HCT116 (cell line): ENCODE measurements at regions not wholly inside any gene's neighbourhood (a gene's known extent, or its start where the extent isn't known, plus 50 kb on each side); places are given as distances from the start of the nearest gene placed in this dataset.

ENCODE experiments used
- ATAC-seq: fragments of 200-7000 bp; cut with Tn5 transposase; 2 replicates; pipeline ENCODE4 v1.9.1; 2020; ENCODE audit warnings: mild to moderate bottlenecking, moderate library complexity
- BruUV-seq: library from RNA; stranded (reverse); fragments of 400-500 nt; replicated peaks from 2 replicates; lab custom pipeline; 2021; lab: Mats Ljungman, UMichigan
- CTCF ChIA-PET: fragments of 300-600 bp; sonication (Branson Sonifier 250); formaldehyde crosslinking; loops from one replicate; lab custom pipeline; 2021; ENCODE audit warnings: antibody characterized with exemption; lab: Charles Lee
- POLR2A ChIA-PET: fragments of 300-600, 350-600 bp; sonication (Branson Sonifier 250); formaldehyde crosslinking; loops from one replicate; lab custom pipeline; 2021; ENCODE audit warnings: antibody characterized with exemption; lab: Charles Lee
- RAD21 ChIA-PET, 2 experiments: fragments of 300-600 bp; sonication (Branson Sonifier 250); formaldehyde crosslinking; loops; one replicate each; lab custom pipeline; 2023; ENCODE audit warnings: low total read pairs in 2 of 2; ENCODE audit not compliant: uncharacterized antibody in 2 of 2, unreplicated experiment in 2 of 2, low non-redundant PET in 1 of 2; lab: Charles Lee
- DNase-seq: peaks from one replicate; pipeline ENCODE4 v3.0.0-alpha.2; 2010; ENCODE audit warnings: low read depth, low spot score
- H2AFZ ChIP-seq: fragments of 200-600 bp; shearing (Covaris generic), sonication (generic); 2 replicates; pipeline ENCODE4 v1.6.1; 2017; ENCODE audit warnings: low read depth, mixed run types, mixed read lengths, antibody characterized with exemption, low read length; ENCODE audit not compliant: poor library complexity, severe bottlenecking
- H3K27ac ChIP-seq: 2 replicates; pipeline ENCODE4 v1.5.1; 2012; ENCODE audit warnings: low read depth, low read length
- H3K27me3 ChIP-seq: fragments of 200-600 bp; sonication (generic); 2 replicates; pipeline ENCODE4 v1.6.1; 2016; ENCODE audit warnings: mixed run types, low read length, mixed read lengths; ENCODE audit not compliant: insufficient read depth
- H3K36me3 ChIP-seq, 2 experiments: fragments of 200-500 bp in 1 of 2; fragments of 200-600 bp in 1 of 2; sonication (Bioruptor generic) in 1 of 2; sonication (generic) in 1 of 2; 2 replicates each; pipeline versions ENCODE4 v1.5.1 to v1.6.1; 2014 to 2016; ENCODE audit warnings: low read length in 2 of 2, inconsistent platforms in 1 of 2, mixed read lengths in 1 of 2, mixed run types in 1 of 2; ENCODE audit not compliant: insufficient read depth in 2 of 2, control insufficient read depth in 1 of 2
- H3K4me1 ChIP-seq, 2 experiments: fragments of 200-600 bp in 1 of 2; sonication (generic) in 1 of 2; 2 replicates each; pipeline versions ENCODE4 v1.5.1 to v1.6.1; 2012 to 2017; ENCODE audit warnings: low read length in 2 of 2, inconsistent platforms in 1 of 2, mild to moderate bottlenecking in 1 of 2, mixed read lengths in 1 of 2, mixed run types in 1 of 2, moderate library complexity in 1 of 2; ENCODE audit not compliant: insufficient read depth in 2 of 2, control insufficient read depth in 1 of 2
- H3K4me2 ChIP-seq: fragments of 200-600 bp; sonication (generic); 2 replicates; pipeline ENCODE4 v1.6.1; 2017; ENCODE audit warnings: mixed run types, low read length, mixed read lengths
- H3K4me3 ChIP-seq, 2 experiments: fragments of 200-600 bp in 1 of 2; sonication (generic) in 1 of 2; replicated peaks in 1 of 2; 2 replicates each; pipeline ENCODE4 v1.5.1; 2011 to 2016; ENCODE audit warnings: low read length in 2 of 2, control low read depth in 1 of 2, low read depth in 1 of 2, mild to moderate bottlenecking in 1 of 2, mixed read lengths in 1 of 2, mixed run types in 1 of 2
- H3K79me2 ChIP-seq: fragments of 200-600 bp; sonication (generic); 2 replicates; pipeline ENCODE4 v1.6.1; 2017; ENCODE audit warnings: mild to moderate bottlenecking, mixed run types, low read length, moderate library complexity, mixed read lengths; ENCODE audit not compliant: insufficient read depth
- H3K9ac ChIP-seq: fragments of 200-600 bp; sonication (generic); 2 replicates; pipeline ENCODE4 v1.6.1; 2016; ENCODE audit warnings: low read length, mixed read lengths
- H3K9me2 ChIP-seq: fragments of 200-600 bp; sonication (generic), shearing (Covaris generic); 2 replicates; pipeline ENCODE4 v1.6.1; 2017; ENCODE audit warnings: mixed run types, mild to moderate bottlenecking, moderate library complexity; ENCODE audit not compliant: insufficient read depth
- H3K9me3 ChIP-seq, 2 experiments: fragments of 200-500 bp in 1 of 2; fragments of 200-600 bp in 1 of 2; sonication (Bioruptor generic) in 1 of 2; sonication (generic) in 1 of 2; 2 replicates each; pipeline ENCODE4 v1.6.1; 2014 to 2017; ENCODE audit warnings: low read length in 2 of 2, mixed read lengths in 2 of 2, inconsistent platforms in 1 of 2, low read depth in 1 of 2, mild to moderate bottlenecking in 1 of 2, mixed run types in 1 of 2, moderate library complexity in 1 of 2; ENCODE audit not compliant: control insufficient read depth in 1 of 2, insufficient read depth in 1 of 2
- H4K20me1 ChIP-seq: fragments of 200-600 bp; sonication (generic), shearing (Covaris generic); 2 replicates; pipeline ENCODE4 v1.6.1; 2017; ENCODE audit warnings: mixed run types, mild to moderate bottlenecking, moderate library complexity; ENCODE audit not compliant: insufficient read depth
- CBX3 ChIP-seq: IDR thresholded peaks from 2 replicates; pipeline ENCODE4 v1.6.1; 2012; ENCODE audit warnings: low read depth
- EZH2phosphoT487 ChIP-seq: fragments of 200-600 bp; IDR thresholded peaks from 2 replicates; pipeline ENCODE4 v1.6.1; 2018; ENCODE audit warnings: antibody characterized with exemption, borderline replicate concordance
- FOSL1 ChIP-seq: IDR thresholded peaks from 2 replicates; pipeline ENCODE4 v1.6.1; 2012; ENCODE audit warnings: low read depth
- POLR2A ChIP-seq: IDR thresholded peaks from 2 replicates; pipeline ENCODE4 v1.7.0; 2011; ENCODE audit warnings: borderline replicate concordance; ENCODE audit not compliant: insufficient read depth, insufficient read length; ENCODE audit errors: extremely low read depth
- POLR2AphosphoS5 ChIP-seq: IDR thresholded peaks from 2 replicates; pipeline ENCODE4 v1.6.1; 2011; ENCODE audit warnings: mild to moderate bottlenecking, low read depth, low read length, moderate library complexity
- YY1 ChIP-seq: IDR thresholded peaks from 2 replicates; pipeline ENCODE4 v1.6.1; 2011; ENCODE audit warnings: low read length, low read depth, moderate library complexity, mild to moderate bottlenecking; ENCODE audit not compliant: insufficient replicate concordance; ENCODE audit errors: extremely low read depth
- ZNF274 ChIP-seq: fragments of 200-500 bp; sonication (Bioruptor generic); IDR thresholded peaks from 2 replicates; pipeline ENCODE4 v1.6.1; 2014; ENCODE audit warnings: mild to moderate bottlenecking, low read depth, low read length, inconsistent platforms
- intact Hi-C: fragments of 100-400 bp; cut with micrococcal nuclease; formaldehyde crosslinking; loops from 2 replicates; pipeline ENCODE4 v1.10.0; 2022
- TF ChIP-seq, protein P1 (sequence below), 3 experiments: fragments of 200-600 bp in 1 of 3; sonication (generic) in 1 of 3; IDR thresholded peaks in 2 of 3; conservative IDR thresholded peaks in 1 of 3; 2 replicates each; pipeline ENCODE4 v1.5.1; 2012 to 2017; ENCODE audit warnings: low read depth in 2 of 3, low read length in 2 of 3, antibody characterized with exemption in 1 of 3, borderline replicate concordance in 1 of 3, control low read depth in 1 of 3, mild to moderate bottlenecking in 1 of 3, mixed read lengths in 1 of 3, mixed run types in 1 of 3, moderate library complexity in 1 of 3; ENCODE audit not compliant: insufficient read depth in 1 of 3

DNA sequence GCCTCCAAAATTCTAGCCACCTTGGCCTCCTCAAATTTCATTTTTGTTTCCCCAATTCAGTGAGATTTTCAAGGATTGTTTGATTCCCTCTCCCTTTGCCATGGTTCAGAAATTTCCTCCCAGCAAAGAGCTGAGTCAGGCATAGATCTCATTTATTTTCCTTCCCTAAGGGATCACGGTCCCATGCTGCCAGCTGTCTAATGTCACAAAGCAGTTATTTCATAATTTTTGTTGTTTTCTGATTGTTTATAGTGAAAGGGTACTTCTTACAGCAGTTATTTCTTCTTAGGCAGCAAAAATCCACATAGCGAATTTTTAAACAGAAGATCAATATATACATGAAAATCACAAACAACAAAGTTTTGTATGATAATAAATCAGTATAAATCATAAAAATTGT, 470.5 kb upstream of the MAGEB18 start:
- Histone ChIP-seq H3K36me3 (no peaks in the 10 kb centered on the region), H3K4me2 (no peak overlapping the region), H3K27ac (no peak overlapping the region), H3K79me2 (no peaks in the 10 kb centered on the region), H3K27me3 (no peaks in the 10 kb centered on the region), H3K4me3 (no peak overlapping the region), H3K4me1 (no peaks in the 10 kb centered on the region), H3K9me3 (no peaks in the 10 kb centered on the region), H3K9ac (no peak overlapping the region), H4K20me1 (no peaks in the 10 kb centered on the region), H3K9me2 (no peaks in the 10 kb centered on the region), H2AFZ (no peak overlapping the region)
- ChIA-PET CTCF (no interaction called here), RAD21 (no interaction called here), POLR2A (no interaction called here)
- BruUV-seq, result no TSS peak
- DNase-seq (no peak), ATAC-seq (no peak)
- TF ChIP-seq POLR2A (no peak), ZNF274 (no peak), FOSL1 (no peak), EZH2phosphoT487 (no peak), CBX3 (no peak), POLR2AphosphoS5 (no peak)
- TF ChIP-seq, protein P1, sequence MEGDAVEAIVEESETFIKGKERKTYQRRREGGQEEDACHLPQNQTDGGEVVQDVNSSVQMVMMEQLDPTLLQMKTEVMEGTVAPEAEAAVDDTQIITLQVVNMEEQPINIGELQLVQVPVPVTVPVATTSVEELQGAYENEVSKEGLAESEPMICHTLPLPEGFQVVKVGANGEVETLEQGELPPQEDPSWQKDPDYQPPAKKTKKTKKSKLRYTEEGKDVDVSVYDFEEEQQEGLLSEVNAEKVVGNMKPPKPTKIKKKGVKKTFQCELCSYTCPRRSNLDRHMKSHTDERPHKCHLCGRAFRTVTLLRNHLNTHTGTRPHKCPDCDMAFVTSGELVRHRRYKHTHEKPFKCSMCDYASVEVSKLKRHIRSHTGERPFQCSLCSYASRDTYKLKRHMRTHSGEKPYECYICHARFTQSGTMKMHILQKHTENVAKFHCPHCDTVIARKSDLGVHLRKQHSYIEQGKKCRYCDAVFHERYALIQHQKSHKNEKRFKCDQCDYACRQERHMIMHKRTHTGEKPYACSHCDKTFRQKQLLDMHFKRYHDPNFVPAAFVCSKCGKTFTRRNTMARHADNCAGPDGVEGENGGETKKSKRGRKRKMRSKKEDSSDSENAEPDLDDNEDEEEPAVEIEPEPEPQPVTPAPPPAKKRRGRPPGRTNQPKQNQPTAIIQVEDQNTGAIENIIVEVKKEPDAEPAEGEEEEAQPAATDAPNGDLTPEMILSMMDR (IDR thresholded peaks at IDR 0.05 in 2 of 3, conservative IDR thresholded peaks at IDR 0.05 in 1 of 3; ENCODE audit: borderline replicate concordance in 1 of 3, insufficient read depth in 1 of 3, low read depth in 2 of 3, low read length in 2 of 3), result no peak
- intact Hi-C loops, result no loop called here

DNA sequence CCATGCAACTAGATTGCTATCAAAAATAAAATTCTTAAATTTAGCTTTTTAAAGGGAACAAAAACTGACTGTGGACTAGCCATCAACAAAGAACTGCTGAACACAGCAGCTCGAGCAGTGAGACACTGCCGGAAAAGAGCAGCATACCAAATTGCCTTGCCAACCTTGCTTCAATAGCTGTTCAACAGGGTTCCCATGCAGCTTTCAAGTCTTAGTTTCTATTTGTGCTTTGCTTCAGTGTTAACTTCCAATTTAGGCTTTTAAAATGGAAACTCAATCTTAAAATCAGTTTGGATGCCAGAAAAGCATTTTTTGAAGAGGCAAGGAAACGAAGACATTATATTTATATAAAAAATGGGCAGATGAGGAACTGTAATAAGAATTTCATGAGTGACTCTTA, 463.4 kb upstream of the MAGEB18 start:
- no TSS peak for BruUV-seq
- H3K4me2 ChIP-seq, result no peak overlapping the region
- H4K20me1 ChIP-seq, result no peaks in the 10 kb centered on the region
- no peak overlapping the region for H3K4me3 ChIP-seq
- H3K9me2 ChIP-seq, result no peaks in the 10 kb centered on the region
- no peaks in the 10 kb centered on the region for H3K36me3 ChIP-seq
- no peaks in the 10 kb centered on the region for H3K4me1 ChIP-seq
- no peak overlapping the region for H3K9ac ChIP-seq
- H2AFZ ChIP-seq, result no peak overlapping the region
- H3K27ac ChIP-seq, result no peak overlapping the region
- intact Hi-C loops, result no loop called here
- no peak for DNase-seq
- H3K9me3 ChIP-seq, result no peaks in the 10 kb centered on the region
- RAD21 ChIA-PET, result no interaction called here
- H3K79me2 ChIP-seq, result no peaks in the 10 kb centered on the region
- POLR2A ChIA-PET, result no interaction called here
- no peak for TF ChIP-seq YY1
- no peak for ATAC-seq
- CTCF ChIA-PET, result no interaction called here
- H3K27me3 ChIP-seq, result no peaks in the 10 kb centered on the region
